Upper lobe of left lung (tissue), 4 donors: ENCODE measurements at regions not wholly inside any gene's neighbourhood (a gene's known extent, or its start where the extent isn't known, plus 50 kb on each side); places are given as distances from the start of the nearest gene placed in this dataset.

ENCODE experiments used
- CTCF ChIP-seq, 6 experiments: fragments of 450-650 bp in 4 of 6; fragments of 200-600 bp in 2 of 6; sonication (generic) in 2 of 6; IDR thresholded peaks; one replicate each; pipeline ENCODE4 v1.5.1; 2016 to 2019; ENCODE audit warnings: antibody characterized with exemption in 6 of 6
- EP300 ChIP-seq, 4 donors: sonication (generic); formaldehyde crosslinking; IDR thresholded peaks; one replicate each; pipeline ENCODE4 v1.5.1; 2017; ENCODE audit warnings: antibody characterized with exemption in 4 of 4, control low read depth in 2 of 4
- POLR2A ChIP-seq, 4 donors: fragments of 450-650 bp; IDR thresholded peaks; one replicate each; pipeline ENCODE4 v1.5.1; 2016 to 2017; ENCODE audit warnings: antibody characterized with exemption in 4 of 4, mild to moderate bottlenecking in 2 of 4
- POLR2AphosphoS5 ChIP-seq, 2 donors: sonication (generic); formaldehyde crosslinking; IDR thresholded peaks; one replicate each; pipeline ENCODE4 v1.5.1; 2017; ENCODE audit warnings: antibody characterized with exemption in 2 of 2

DNA sequence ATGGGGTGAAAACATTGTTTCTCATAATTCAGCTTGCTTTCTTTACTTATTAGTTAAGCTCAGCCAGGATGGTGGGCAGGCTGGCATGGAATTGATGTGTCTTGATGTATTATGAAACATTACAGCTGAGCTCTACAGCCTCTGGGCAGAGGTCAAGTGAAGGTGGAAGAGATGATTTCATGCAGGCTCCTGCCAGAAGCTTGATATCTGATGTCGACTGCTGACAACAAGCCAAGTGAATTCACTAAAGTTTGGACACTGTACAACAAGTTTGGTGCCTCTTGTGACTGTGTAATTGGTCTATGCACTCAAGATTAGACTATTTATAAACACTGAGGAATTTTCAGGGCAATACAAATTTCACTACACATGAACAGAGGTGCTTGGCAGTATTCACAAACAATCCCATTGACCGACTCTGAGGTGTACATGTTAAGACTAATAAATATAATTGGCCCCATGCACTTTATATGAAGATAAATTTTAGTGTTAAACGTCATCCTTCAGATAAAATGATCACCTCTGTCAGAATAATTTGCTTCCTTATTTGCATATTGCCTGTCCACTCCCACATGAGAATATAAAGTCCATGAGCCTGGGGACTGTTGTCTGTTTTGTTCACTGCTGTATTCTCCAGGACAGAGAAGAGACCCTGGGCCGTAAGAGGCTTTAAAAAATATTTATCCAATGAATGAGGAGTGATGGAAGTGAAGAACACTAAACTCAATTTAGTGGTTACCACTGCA, 612.2 kb downstream of the IQCM start:
- TF ChIP-seq CTCF (IDR thresholded peaks at IDR 0.05) (no peak), POLR2AphosphoS5 (IDR thresholded peaks at IDR 0.05) (no peak), POLR2A (IDR thresholded peaks at IDR 0.05) (no peak), EP300 (IDR thresholded peaks at IDR 0.05) (no peak)
